ENCODE measurements at regions not wholly inside any gene's neighbourhood (a gene's known extent, or its start where the extent isn't known, plus 50 kb on each side); places are given as distances from the start of the nearest gene placed in this dataset.

GRCh38 chr2:236675526-236675925 lies 105.9 kb downstream of the ACKR3 start:
- ATAC-seq (no peak), FAIRE-seq (no peak), DNase-seq (ENCODE audit: extremely low read depth in 1 of 4, low spot score in 3 of 4) (no peak)
- H3K36me3 ChIP-seq (ENCODE audit: control insufficient read depth, insufficient read depth, low read length): no peaks in the 10 kb centered on the region
- no peaks in the 10 kb centered on the region for H3K9me3 ChIP-seq (replicated peaks; ENCODE audit: control insufficient read depth, insufficient read depth, low read depth, low read length)
- no peaks in the 10 kb centered on the region for H4K20me1 ChIP-seq (replicated peaks; ENCODE audit: control insufficient read depth, insufficient read depth, low read length)
- no peaks in the 10 kb centered on the region for H3K4me1 ChIP-seq (replicated peaks in 1 of 2; ENCODE audit: control insufficient read depth in 2 of 2, insufficient read depth in 2 of 2, low read length in 2 of 2)
- intact Hi-C loops (cut with micrococcal nuclease) (no loop called here), in situ Hi-C loops (cut with MboI) (no loop called here)
- H3K9me1 ChIP-seq (ENCODE audit: control insufficient read depth, insufficient read depth, low read length): no peaks in the 10 kb centered on the region
- no peak overlapping the region for H3K4me3 ChIP-seq
- BruUV-seq (replicated peaks): no TSS peak
- H3K79me2 ChIP-seq (ENCODE audit: control insufficient read depth, insufficient read depth, low read length): no peaks in the 10 kb centered on the region
- peaks cover 0 to 11% of the 10 kb centered on the region in 2 experiments; a peak in 1 of 5 replicates for H3K27me3 ChIP-seq (ENCODE audit: control insufficient read depth in 2 of 2, insufficient read depth in 2 of 2, low read length in 2 of 2)
- POLR2A ChIA-PET: no interaction called here
- TF ChIP-seq MEF2D (tag; conservative IDR thresholded peaks at IDR 0.05; ENCODE audit: low read depth): no peak
- no peak overlapping the region for H3K9ac ChIP-seq (ENCODE audit: insufficient read depth in 1 of 2, low read depth in 2 of 2, low read length in 2 of 2)
- no peak overlapping the region for H2AFZ ChIP-seq (ENCODE audit: low read depth, low read length)
- CTCF ChIA-PET (ENCODE audit: low intra/inter-chr PET ratio): no interaction called here
- H3K4me2 ChIP-seq (ENCODE audit: insufficient read depth, low read length): no peak overlapping the region
- no peak overlapping the region for H3K27ac ChIP-seq (ENCODE audit: extremely low read depth, low read depth, low read length)

GRCh38 chr2:236676136-236676873 lies 106.7 kb downstream of the ACKR3 start:
- Histone ChIP-seq H2AFZ (ENCODE audit: low read depth, low read length) (no peak overlapping the region), H3K4me2 (ENCODE audit: insufficient read depth, low read length) (no peak overlapping the region), H3K9me3 (replicated peaks; ENCODE audit: control insufficient read depth, insufficient read depth, low read depth, low read length) (no peaks in the 10 kb centered on the region), H3K4me3 (no peak overlapping the region), H3K79me2 (ENCODE audit: control insufficient read depth, insufficient read depth, low read length) (no peaks in the 10 kb centered on the region), H3K9me1 (ENCODE audit: control insufficient read depth, insufficient read depth, low read length) (no peaks in the 10 kb centered on the region), H3K9ac (ENCODE audit: insufficient read depth in 1 of 2, low read depth in 2 of 2, low read length in 2 of 2) (no peak overlapping the region), H3K27me3 (ENCODE audit: control insufficient read depth in 2 of 2, insufficient read depth in 2 of 2, low read length in 2 of 2) (peaks cover 0 to 11% of the 10 kb centered on the region in 2 experiments; a peak in 1 of 5 replicates), H4K20me1 (replicated peaks; ENCODE audit: control insufficient read depth, insufficient read depth, low read length) (no peaks in the 10 kb centered on the region), H3K27ac (ENCODE audit: extremely low read depth, low read depth, low read length) (no peak overlapping the region), H3K4me1 (replicated peaks in 1 of 2; ENCODE audit: control insufficient read depth in 2 of 2, insufficient read depth in 2 of 2, low read length in 2 of 2) (no peaks in the 10 kb centered on the region), H3K36me3 (ENCODE audit: control insufficient read depth, insufficient read depth, low read length) (no peaks in the 10 kb centered on the region)
- TF ChIP-seq SFPQ (IDR thresholded peaks at IDR 0.05; ENCODE audit: low read depth, low read length) (no peak), ATF1 (CRISPR knock-in tag; IDR thresholded peaks at IDR 0.05) (no peak), ATF1 (tag; IDR thresholded peaks at IDR 0.05) (no peak), RBM34 (IDR thresholded peaks at IDR 0.05; ENCODE audit: borderline replicate concordance, insufficient read depth, low read length) (no peak), KHSRP (IDR thresholded peaks at IDR 0.05) (no peak), ZNF146 (CRISPR knock-in tag; IDR thresholded peaks at IDR 0.05; ENCODE audit: unreplicated experiment) (no peak)
- CTCF ChIA-PET (ENCODE audit: low intra/inter-chr PET ratio): no interaction called here
- DNase-seq (ENCODE audit: extremely low read depth in 1 of 4, low spot score in 3 of 4): no peak
- POLR2A ChIA-PET: no interaction called here
- no peak for ATAC-seq
- no TSS peak for BruUV-seq (replicated peaks)
- intact Hi-C loops (cut with micrococcal nuclease) (no loop called here), in situ Hi-C loops (cut with MboI) (no loop called here)
- FAIRE-seq: no peak
- 0% methylated on average over 2 of the region's 2 CpGs for WGBS (ENCODE audit: insufficient coverage, low coverage, missing lambda C conversion rate)

Measured in K562 (cell line).